ENCODE measurements at regions not wholly inside any gene's neighbourhood (a gene's known extent, or its start where the extent isn't known, plus 50 kb on each side); places are given as distances from the start of the nearest gene placed in this dataset.

DNA sequence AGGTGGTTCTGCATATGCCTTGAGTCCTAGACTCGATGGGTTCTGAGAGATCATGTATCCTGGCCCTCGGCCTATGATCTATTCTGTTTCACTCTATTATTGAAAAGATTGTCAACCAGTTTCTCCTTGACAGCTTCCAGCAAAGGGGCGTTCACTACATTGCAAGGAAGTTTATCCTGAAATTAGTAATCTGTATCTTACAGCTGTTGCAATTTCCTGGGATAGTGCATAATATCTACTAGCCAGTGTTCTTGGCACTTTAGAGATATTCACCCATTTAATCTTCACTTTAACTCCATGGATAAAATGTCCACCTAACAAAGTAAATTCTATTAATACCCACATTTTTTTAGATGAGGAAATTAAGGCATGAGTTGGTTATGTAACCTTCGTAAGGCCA, 203.6 kb downstream of the TGFB2 start:
- Histone ChIP-seq H3K4me1 (ENCODE audit: control insufficient read depth, insufficient read depth, low read length, poor library complexity, severe bottlenecking) (no peaks in the 10 kb centered on the region), H3K4me3 (ENCODE audit: low read depth, low read length) (no peak overlapping the region), H3K27ac (ENCODE audit: insufficient read depth, low read length, poor library complexity, severe bottlenecking) (no peak overlapping the region), H3K9me3 (ENCODE audit: control insufficient read depth in 2 of 2, low read length in 2 of 2) (no peaks in the 10 kb centered on the region), H3K36me3 (ENCODE audit: control insufficient read depth, insufficient read depth, low read length) (no peaks in the 10 kb centered on the region), H3K27me3 (ENCODE audit: control insufficient read depth, insufficient read depth, low read length) (no peaks in the 10 kb centered on the region)
- Mint-ChIP-seq H3K36me3 (no peaks in the 10 kb centered on the region), H3K4me3 (no peak overlapping the region), H3K27ac (no peak overlapping the region), H3K9me3 (peaks cover 0 to 10% (median under 1%) of the 10 kb centered on the region in 7 donors), H3K27me3 (no peaks in the 10 kb centered on the region), H3K4me1 (no peaks in the 10 kb centered on the region)
- DNase-seq (no peak), ATAC-seq (ENCODE audit: low read depth in 2 of 2) (no peak)

DNA sequence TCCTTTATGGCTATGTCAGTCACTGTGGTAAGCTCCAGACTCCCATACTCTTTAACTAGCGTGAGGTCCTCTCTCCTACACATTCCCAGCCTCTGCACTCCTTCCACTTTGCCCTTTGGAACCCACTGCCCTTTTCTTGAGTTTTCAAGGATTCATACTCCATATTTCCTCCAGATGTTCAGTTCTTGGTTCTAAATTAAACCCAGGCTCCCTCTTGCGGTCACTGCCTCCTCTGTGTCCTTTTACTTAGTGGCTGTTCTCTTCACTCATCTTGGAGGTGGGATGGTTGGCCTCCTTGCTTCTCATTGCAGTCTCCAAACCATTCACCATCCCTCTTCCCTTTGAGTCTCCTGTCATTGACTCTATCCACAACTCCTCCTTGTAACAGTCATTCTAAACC, 208.1 kb downstream of the TGFB2 start:
- no peak overlapping the region for H3K4me3 ChIP-seq (ENCODE audit: low read depth, low read length)
- Mint-ChIP-seq H3K36me3 (no peaks in the 10 kb centered on the region), H3K27ac (no peak overlapping the region), H3K9me3 (peaks cover 1 to 9% (median 3%) of the 10 kb centered on the region in 7 donors), H3K27me3 (peaks cover 4% of the 10 kb centered on the region), H3K4me3 (no peak overlapping the region), H3K4me1 (no peaks in the 10 kb centered on the region)
- no peaks in the 10 kb centered on the region for H3K9me3 ChIP-seq (ENCODE audit: control insufficient read depth in 2 of 2, low read length in 2 of 2)
- no peaks in the 10 kb centered on the region for H3K36me3 ChIP-seq (ENCODE audit: control insufficient read depth, insufficient read depth, low read length)
- no peak overlapping the region for H3K27ac ChIP-seq (ENCODE audit: insufficient read depth, low read length, poor library complexity, severe bottlenecking)
- DNase-seq (no peak), ATAC-seq (ENCODE audit: low read depth in 2 of 2) (no peak)
- no peaks in the 10 kb centered on the region for H3K4me1 ChIP-seq (ENCODE audit: control insufficient read depth, insufficient read depth, low read length, poor library complexity, severe bottlenecking)
- H3K27me3 ChIP-seq (ENCODE audit: control insufficient read depth, insufficient read depth, low read length) = no peaks in the 10 kb centered on the region

DNA sequence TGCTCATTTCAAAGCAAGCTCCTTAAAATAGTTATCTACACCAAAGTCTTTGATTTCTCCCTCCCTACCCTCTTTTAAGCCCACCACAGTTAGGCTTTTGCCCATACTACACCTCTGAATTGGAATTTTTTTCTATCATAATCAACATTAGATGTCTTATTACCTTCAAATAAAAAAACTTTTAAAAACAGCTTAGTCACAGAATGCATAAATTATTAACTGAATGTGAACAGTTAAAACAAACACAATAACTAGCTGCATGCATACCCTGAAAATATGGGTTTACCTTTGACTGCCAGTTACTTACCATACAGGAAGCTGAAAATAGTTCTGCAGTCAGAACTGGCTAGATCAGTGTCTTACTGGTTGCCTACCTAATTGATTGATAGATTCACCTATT, 210.9 kb downstream of the TGFB2 start:
- no peaks in the 10 kb centered on the region for H3K9me3 ChIP-seq (ENCODE audit: control insufficient read depth in 2 of 2, low read length in 2 of 2)
- Mint-ChIP-seq H3K27me3 (peaks cover 4% of the 10 kb centered on the region), H3K4me3 (no peak overlapping the region), H3K9me3 (peaks cover 0 to 9% (median 3%) of the 10 kb centered on the region in 7 donors), H3K4me1 (no peaks in the 10 kb centered on the region), H3K27ac (no peak overlapping the region), H3K36me3 (no peaks in the 10 kb centered on the region)
- ATAC-seq (ENCODE audit: low read depth in 2 of 2) = no peak
- no peak for DNase-seq
- no peaks in the 10 kb centered on the region for H3K27me3 ChIP-seq (ENCODE audit: control insufficient read depth, insufficient read depth, low read length)
- H3K27ac ChIP-seq (ENCODE audit: insufficient read depth, low read length, poor library complexity, severe bottlenecking) = no peak overlapping the region
- no peak overlapping the region for H3K4me3 ChIP-seq (ENCODE audit: low read depth, low read length)
- H3K36me3 ChIP-seq (ENCODE audit: control insufficient read depth, insufficient read depth, low read length) = no peaks in the 10 kb centered on the region
- no peaks in the 10 kb centered on the region for H3K4me1 ChIP-seq (ENCODE audit: control insufficient read depth, insufficient read depth, low read length, poor library complexity, severe bottlenecking)

DNA sequence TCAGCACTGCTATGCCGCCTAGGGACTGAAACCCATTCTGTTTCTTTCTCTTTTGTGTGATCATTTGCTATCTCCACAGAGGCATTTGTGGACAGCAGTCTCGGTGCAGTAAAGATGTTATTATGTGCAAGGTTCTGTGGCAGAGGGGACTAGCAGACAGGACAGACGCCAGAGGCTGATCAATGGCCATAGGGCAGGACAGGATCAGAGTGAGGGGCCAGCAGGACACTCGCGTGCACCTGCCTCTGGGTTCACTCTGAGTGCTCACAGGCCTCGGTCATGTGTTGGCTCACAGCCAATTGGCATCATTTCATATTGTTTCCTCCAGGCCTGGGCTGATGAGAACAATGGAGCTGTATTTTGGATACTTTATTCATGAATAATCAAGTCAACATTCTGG, 212.6 kb downstream of the TGFB2 start:
- H3K36me3 ChIP-seq (ENCODE audit: control insufficient read depth, insufficient read depth, low read length) = no peaks in the 10 kb centered on the region
- Mint-ChIP-seq H3K27me3 (peaks cover 4% of the 10 kb centered on the region), H3K9me3 (peaks cover 0 to 9% (median 3%) of the 10 kb centered on the region in 7 donors), H3K4me3 (no peak overlapping the region), H3K27ac (no peak overlapping the region), H3K4me1 (no peaks in the 10 kb centered on the region), H3K36me3 (no peaks in the 10 kb centered on the region)
- H3K4me1 ChIP-seq (ENCODE audit: control insufficient read depth, insufficient read depth, low read length, poor library complexity, severe bottlenecking) = no peaks in the 10 kb centered on the region
- no peak overlapping the region for H3K4me3 ChIP-seq (ENCODE audit: low read depth, low read length)
- H3K27ac ChIP-seq (ENCODE audit: insufficient read depth, low read length, poor library complexity, severe bottlenecking) = no peak overlapping the region
- H3K27me3 ChIP-seq (ENCODE audit: control insufficient read depth, insufficient read depth, low read length) = no peaks in the 10 kb centered on the region
- H3K9me3 ChIP-seq (ENCODE audit: control insufficient read depth in 2 of 2, low read length in 2 of 2) = no peaks in the 10 kb centered on the region
- DNase-seq = no peak
- no peak for ATAC-seq (ENCODE audit: low read depth in 2 of 2)

DNA sequence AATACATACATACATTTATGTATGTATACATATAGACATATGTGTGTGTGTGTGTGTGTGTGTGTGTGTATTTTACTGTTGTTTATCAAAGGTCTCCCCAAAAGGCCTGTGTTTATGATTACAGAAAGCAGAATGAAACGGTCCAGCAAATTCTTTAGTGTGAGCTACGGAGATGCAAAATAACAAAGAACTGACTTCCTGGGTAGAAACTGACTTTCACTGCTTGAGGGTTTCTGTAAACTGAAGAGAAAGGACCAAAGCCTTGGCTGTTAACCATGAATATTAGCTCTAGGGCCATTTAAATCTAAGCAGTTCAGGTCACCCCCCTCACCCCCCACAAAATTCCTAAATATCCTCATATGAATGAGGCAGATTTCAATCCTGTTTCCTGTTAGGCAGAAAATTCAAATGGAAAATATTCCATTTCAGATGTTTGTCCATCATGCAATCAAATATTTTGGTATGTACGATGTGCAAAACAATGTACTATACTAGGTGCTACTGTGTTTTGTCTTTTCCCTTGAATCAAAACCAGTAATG, 213.2 kb downstream of the TGFB2 start:
- H3K27me3 ChIP-seq (ENCODE audit: control insufficient read depth, insufficient read depth, low read length) = no peaks in the 10 kb centered on the region
- no peak overlapping the region for H3K27ac Mint-ChIP-seq
- H3K9me3 ChIP-seq (ENCODE audit: control insufficient read depth in 2 of 2, low read length in 2 of 2) = no peaks in the 10 kb centered on the region
- ATAC-seq (ENCODE audit: low read depth in 2 of 2) (no peak), DNase-seq (no peak)
- no peak overlapping the region for H3K4me3 Mint-ChIP-seq
- H3K4me3 ChIP-seq (ENCODE audit: low read depth, low read length) = no peak overlapping the region
- H3K27ac ChIP-seq (ENCODE audit: insufficient read depth, low read length, poor library complexity, severe bottlenecking) = no peak overlapping the region
- H3K4me1 Mint-ChIP-seq = no peaks in the 10 kb centered on the region
- no peaks in the 10 kb centered on the region for H3K36me3 Mint-ChIP-seq
- peaks cover 0 to 6% (median 3%) of the 10 kb centered on the region in 7 donors for H3K9me3 Mint-ChIP-seq
- peaks cover 4% of the 10 kb centered on the region for H3K27me3 Mint-ChIP-seq
- no peaks in the 10 kb centered on the region for H3K4me1 ChIP-seq (ENCODE audit: control insufficient read depth, insufficient read depth, low read length, poor library complexity, severe bottlenecking)
- H3K36me3 ChIP-seq (ENCODE audit: control insufficient read depth, insufficient read depth, low read length) = no peaks in the 10 kb centered on the region

DNA sequence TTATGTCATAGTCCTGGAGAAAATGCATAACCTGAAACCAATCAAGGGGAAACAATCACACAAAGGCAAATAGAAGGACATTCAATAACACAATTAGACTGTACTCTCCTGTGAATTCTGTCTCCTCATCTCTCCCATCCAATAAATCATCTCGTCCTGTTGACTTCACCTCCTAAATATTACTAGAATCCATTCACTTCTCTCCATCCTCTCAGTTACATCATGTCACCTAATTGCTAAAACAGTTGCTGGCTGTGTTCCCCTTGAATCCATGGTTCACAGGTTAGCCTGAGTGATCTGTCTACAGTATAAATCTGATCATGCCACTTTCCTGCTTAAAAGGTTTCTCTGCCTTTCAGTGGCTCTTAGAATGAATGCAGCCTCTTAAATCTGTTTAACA, 220.2 kb downstream of the TGFB2 start:
- H3K4me1 Mint-ChIP-seq = no peaks in the 10 kb centered on the region
- H3K4me1 ChIP-seq (ENCODE audit: control insufficient read depth, insufficient read depth, low read length, poor library complexity, severe bottlenecking) = no peaks in the 10 kb centered on the region
- no peaks in the 10 kb centered on the region for H3K9me3 ChIP-seq (ENCODE audit: control insufficient read depth in 2 of 2, low read length in 2 of 2)
- no peak overlapping the region for H3K27ac Mint-ChIP-seq
- H3K27ac ChIP-seq (ENCODE audit: insufficient read depth, low read length, poor library complexity, severe bottlenecking) = no peak overlapping the region
- no peak overlapping the region for H3K4me3 Mint-ChIP-seq
- no peaks in the 10 kb centered on the region for H3K36me3 Mint-ChIP-seq
- no peaks in the 10 kb centered on the region for H3K27me3 Mint-ChIP-seq
- no peak overlapping the region for H3K4me3 ChIP-seq (ENCODE audit: low read depth, low read length)
- no peaks in the 10 kb centered on the region for H3K27me3 ChIP-seq (ENCODE audit: control insufficient read depth, insufficient read depth, low read length)
- H3K36me3 ChIP-seq (ENCODE audit: control insufficient read depth, insufficient read depth, low read length) = no peaks in the 10 kb centered on the region
- ATAC-seq (ENCODE audit: low read depth in 2 of 2) (no peak), DNase-seq (no peak)
- H3K9me3 Mint-ChIP-seq = peaks cover 0 to 3% (median 0%) of the 10 kb centered on the region in 7 donors

DNA sequence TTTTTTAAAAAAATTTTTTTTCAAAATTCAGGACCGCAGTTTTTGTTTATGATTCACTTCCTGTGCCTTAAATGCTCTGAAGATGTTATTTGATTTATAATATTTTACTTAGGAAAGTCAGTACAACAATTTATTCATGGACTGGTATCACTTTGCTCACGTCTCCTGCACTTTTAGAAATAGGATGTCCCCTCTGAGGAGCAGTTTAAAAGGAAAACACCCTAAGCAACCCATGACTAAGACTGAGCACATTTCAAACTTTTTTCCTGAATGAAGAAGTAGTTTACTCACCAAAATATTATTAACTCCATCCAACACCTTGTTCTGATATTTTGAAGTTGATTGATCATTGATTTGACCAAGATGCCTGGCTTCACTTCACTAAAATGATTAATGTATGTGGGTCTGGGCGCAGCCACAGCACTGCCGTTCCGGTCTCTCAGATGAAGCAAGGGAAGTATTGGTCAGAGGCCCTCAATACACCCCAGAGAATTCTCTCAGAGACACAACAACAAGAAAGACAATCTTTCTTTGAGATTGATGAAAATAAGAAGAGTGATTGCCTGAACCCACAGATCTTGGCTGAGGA, 223.9 kb downstream of the TGFB2 start:
- DNase-seq = no peak
- Mint-ChIP-seq H3K9me3 (peaks cover 0 to 3% (median 0%) of the 10 kb centered on the region in 7 donors), H3K36me3 (no peaks in the 10 kb centered on the region), H3K27me3 (no peaks in the 10 kb centered on the region), H3K27ac (no peak overlapping the region), H3K4me1 (no peaks in the 10 kb centered on the region), H3K4me3 (no peak overlapping the region)
- no peak for ATAC-seq (ENCODE audit: low read depth in 2 of 2)
- no peak overlapping the region for H3K4me3 ChIP-seq (ENCODE audit: low read depth, low read length)
- H3K27me3 ChIP-seq (ENCODE audit: control insufficient read depth, insufficient read depth, low read length) = no peaks in the 10 kb centered on the region
- no peaks in the 10 kb centered on the region for H3K36me3 ChIP-seq (ENCODE audit: control insufficient read depth, insufficient read depth, low read length)
- H3K4me1 ChIP-seq (ENCODE audit: control insufficient read depth, insufficient read depth, low read length, poor library complexity, severe bottlenecking) = no peaks in the 10 kb centered on the region
- H3K9me3 ChIP-seq (ENCODE audit: control insufficient read depth in 2 of 2, low read length in 2 of 2) = no peaks in the 10 kb centered on the region
- H3K27ac ChIP-seq (ENCODE audit: insufficient read depth, low read length, poor library complexity, severe bottlenecking) = no peak overlapping the region

DNA sequence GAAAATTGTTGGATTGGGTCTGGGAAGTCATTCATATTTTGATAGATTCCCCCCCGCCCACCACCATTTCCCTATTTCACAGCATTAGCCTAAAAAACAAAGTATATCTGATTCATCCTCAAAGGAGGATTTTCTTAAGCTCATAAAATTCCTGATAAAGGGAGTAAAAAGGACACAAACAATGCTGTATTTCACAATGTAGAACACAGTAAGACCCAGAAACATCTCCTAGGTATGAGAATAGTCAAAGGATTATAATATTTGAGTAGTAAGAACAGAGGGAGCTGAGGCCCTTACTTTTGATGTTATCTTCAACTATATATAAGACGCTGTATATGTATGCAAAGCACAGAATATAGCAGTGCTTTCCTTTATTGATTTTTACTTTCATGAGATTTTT, 225.3 kb downstream of the TGFB2 start:
- no peak overlapping the region for H3K27ac Mint-ChIP-seq
- H3K36me3 Mint-ChIP-seq = no peaks in the 10 kb centered on the region
- peaks cover 0 to 3% (median 2%) of the 10 kb centered on the region in 7 donors for H3K9me3 Mint-ChIP-seq
- Histone ChIP-seq H3K36me3 (ENCODE audit: control insufficient read depth, insufficient read depth, low read length) (no peaks in the 10 kb centered on the region), H3K4me3 (ENCODE audit: low read depth, low read length) (no peak overlapping the region), H3K4me1 (ENCODE audit: control insufficient read depth, insufficient read depth, low read length, poor library complexity, severe bottlenecking) (no peaks in the 10 kb centered on the region), H3K27ac (ENCODE audit: insufficient read depth, low read length, poor library complexity, severe bottlenecking) (no peak overlapping the region), H3K9me3 (ENCODE audit: control insufficient read depth in 2 of 2, low read length in 2 of 2) (no peaks in the 10 kb centered on the region), H3K27me3 (ENCODE audit: control insufficient read depth, insufficient read depth, low read length) (no peaks in the 10 kb centered on the region)
- ATAC-seq (ENCODE audit: low read depth in 2 of 2) = no peak
- H3K4me1 Mint-ChIP-seq = no peaks in the 10 kb centered on the region
- DNase-seq = no peak
- no peaks in the 10 kb centered on the region for H3K27me3 Mint-ChIP-seq
- H3K4me3 Mint-ChIP-seq = no peak overlapping the region
